ENCODE measurements at regions not wholly inside any gene's neighbourhood (a gene's known extent, or its start where the extent isn't known, plus 50 kb on each side); places are given as distances from the start of the nearest gene placed in this dataset.

DNA sequence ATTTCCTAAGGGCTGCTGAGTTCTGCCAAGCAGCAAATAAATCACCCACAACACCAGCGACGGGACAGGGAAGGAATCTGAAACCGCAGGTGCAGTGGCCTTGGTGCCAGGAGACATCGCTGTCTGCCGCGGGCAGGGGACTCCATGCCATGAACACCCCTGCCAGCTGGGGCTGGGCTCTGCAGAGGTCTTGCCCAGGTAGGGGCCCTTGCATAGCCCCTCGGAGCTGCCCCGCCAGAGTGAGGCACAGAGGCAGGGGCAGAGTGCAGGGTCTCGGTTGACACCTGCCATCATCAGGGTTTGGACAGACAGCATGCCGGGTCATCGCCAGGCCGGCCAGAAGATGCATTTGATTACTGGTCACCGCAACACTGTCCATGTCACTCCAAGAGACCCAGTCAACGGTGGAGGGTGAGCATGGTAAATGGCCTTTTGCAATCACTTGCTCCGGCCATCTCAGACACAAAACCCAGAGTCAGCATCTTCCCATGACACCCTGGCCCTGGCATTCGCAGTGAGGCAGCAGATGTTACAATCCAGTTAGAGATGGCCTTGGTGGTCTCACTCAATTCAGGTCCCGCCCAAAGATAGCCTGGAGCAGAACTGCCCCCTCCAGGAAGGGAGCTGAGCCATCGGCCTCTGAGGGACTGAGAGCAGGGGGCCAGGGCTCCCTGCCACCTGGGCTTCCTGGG, 255.4 kb downstream of the NDUFA10 start:
- dilution Hi-C loops (cut with MboI; ENCODE audit: extremely low pct_ligation_motif_present, low sequenced_read_pairs) = no loop called here
- CTCF ChIA-PET = no interaction called here
- BruUV-seq (replicated peaks) = no TSS peak

More for the DNA sequence above, 255.4 kb downstream of the NDUFA10 start:
- Histone ChIP-seq H3K27me3 (ENCODE audit: control insufficient read depth in 2 of 2, insufficient read depth in 2 of 2, low read length in 2 of 2) (no peaks in the 10 kb centered on the region), H3K4me3 (replicated peaks in 1 of 3; ENCODE audit: insufficient read depth in 1 of 3, low read depth in 1 of 3, low read length in 3 of 3) (no peak overlapping the region), H3K4me2 (ENCODE audit: insufficient read depth, low read length) (no peak overlapping the region), H3K9me3 (replicated peaks; ENCODE audit: control insufficient read depth, insufficient read depth, low read length) (peaks cover 5% of the 10 kb centered on the region), H3K9me1 (replicated peaks; ENCODE audit: control insufficient read depth, extremely low read depth, insufficient read depth, low read length) (no peaks in the 10 kb centered on the region), H3K9ac (replicated peaks; ENCODE audit: extremely low read depth, insufficient read depth, low read length) (no peak overlapping the region), H4K20me1 (replicated peaks; ENCODE audit: control insufficient read depth, extremely low read depth, insufficient read depth, low read length) (no peaks in the 10 kb centered on the region), H2AFZ (ENCODE audit: low read depth, low read length) (no peak overlapping the region), H3K79me2 (ENCODE audit: control insufficient read depth, insufficient read depth, low read length) (no peaks in the 10 kb centered on the region), H3K36me3 (ENCODE audit: control insufficient read depth in 2 of 2, extremely low read depth in 1 of 2, insufficient read depth in 2 of 2, low read length in 2 of 2) (no peaks in the 10 kb centered on the region), H3K27ac (ENCODE audit: insufficient read depth, low read depth, low read length) (no peak overlapping the region), H3K4me1 (ENCODE audit: control insufficient read depth, extremely low read depth, insufficient read depth, low read length) (no peaks in the 10 kb centered on the region)
- intact Hi-C loops (cut with micrococcal nuclease) = no loop called here
- FAIRE-seq (no peak), DNase-seq (ENCODE audit: low read depth, low spot score) (no peak)
- POLR2A ChIA-PET = no interaction called here
- TF ChIP-seq POLR2AphosphoS5 (IDR thresholded peaks at IDR 0.05; ENCODE audit: insufficient read depth, low read depth, low read length) (no peak), FOS (IDR thresholded peaks at IDR 0.05; ENCODE audit: borderline replicate concordance, insufficient read depth, low read length) (no peak), GATA2 (IDR thresholded peaks at IDR 0.05; ENCODE audit: insufficient read depth, insufficient read length, low read depth, low read length) (no peak), MYC (IDR thresholded peaks at IDR 0.05; ENCODE audit: low read depth, low read length) (no peak), JUN (IDR thresholded peaks at IDR 0.05; ENCODE audit: borderline replicate concordance, insufficient read depth, insufficient read length, low read depth) (no peak), POLR2A (IDR thresholded peaks at IDR 0.05; ENCODE audit: low read depth, low read length) (no peak), EZH2 (IDR thresholded peaks at IDR 0.05; ENCODE audit: borderline replicate concordance, low read depth, low read length, severe bottlenecking) (no peak)
- TF ChIP-seq, protein P1, sequence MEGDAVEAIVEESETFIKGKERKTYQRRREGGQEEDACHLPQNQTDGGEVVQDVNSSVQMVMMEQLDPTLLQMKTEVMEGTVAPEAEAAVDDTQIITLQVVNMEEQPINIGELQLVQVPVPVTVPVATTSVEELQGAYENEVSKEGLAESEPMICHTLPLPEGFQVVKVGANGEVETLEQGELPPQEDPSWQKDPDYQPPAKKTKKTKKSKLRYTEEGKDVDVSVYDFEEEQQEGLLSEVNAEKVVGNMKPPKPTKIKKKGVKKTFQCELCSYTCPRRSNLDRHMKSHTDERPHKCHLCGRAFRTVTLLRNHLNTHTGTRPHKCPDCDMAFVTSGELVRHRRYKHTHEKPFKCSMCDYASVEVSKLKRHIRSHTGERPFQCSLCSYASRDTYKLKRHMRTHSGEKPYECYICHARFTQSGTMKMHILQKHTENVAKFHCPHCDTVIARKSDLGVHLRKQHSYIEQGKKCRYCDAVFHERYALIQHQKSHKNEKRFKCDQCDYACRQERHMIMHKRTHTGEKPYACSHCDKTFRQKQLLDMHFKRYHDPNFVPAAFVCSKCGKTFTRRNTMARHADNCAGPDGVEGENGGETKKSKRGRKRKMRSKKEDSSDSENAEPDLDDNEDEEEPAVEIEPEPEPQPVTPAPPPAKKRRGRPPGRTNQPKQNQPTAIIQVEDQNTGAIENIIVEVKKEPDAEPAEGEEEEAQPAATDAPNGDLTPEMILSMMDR (IDR thresholded peaks at IDR 0.05; ENCODE audit: extremely low read depth in 1 of 2, insufficient read depth in 1 of 2, low read depth in 1 of 2, low read length in 2 of 2) = no peak
- TF ChIP-seq, protein P2, sequence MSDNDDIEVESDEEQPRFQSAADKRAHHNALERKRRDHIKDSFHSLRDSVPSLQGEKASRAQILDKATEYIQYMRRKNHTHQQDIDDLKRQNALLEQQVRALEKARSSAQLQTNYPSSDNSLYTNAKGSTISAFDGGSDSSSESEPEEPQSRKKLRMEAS (IDR thresholded peaks at IDR 0.05; ENCODE audit: insufficient read depth, insufficient read length) = no peak
